ENCODE measurements at regions not wholly inside any gene's neighbourhood (a gene's known extent, or its start where the extent isn't known, plus 50 kb on each side); places are given as distances from the start of the nearest gene placed in this dataset.
"Not testable (repeated sequence)": the region's sequence is repeated elsewhere in the genome, so short reads cannot be mapped to it uniquely, and the experiment has no call there.

DNA sequence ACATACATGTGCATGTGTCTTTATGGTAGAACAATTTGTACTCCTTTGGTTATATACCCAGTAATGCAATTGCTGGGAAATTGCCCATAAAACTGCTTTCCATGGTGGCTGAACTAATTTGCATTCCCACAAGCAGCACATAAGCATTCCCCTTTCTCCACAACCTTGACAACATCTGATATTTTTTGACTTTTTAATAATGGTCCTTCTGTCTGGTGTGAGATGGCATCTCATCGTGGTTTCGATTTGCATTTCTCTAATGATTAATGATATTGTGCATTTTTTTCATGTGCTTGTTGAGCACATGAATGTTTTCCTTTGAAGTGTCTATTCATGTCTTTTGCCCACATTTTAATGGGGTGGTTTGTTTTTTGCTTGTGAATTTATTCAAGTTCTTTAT, 166.0 kb downstream of the TMEM47 start:
- ATAC-seq (no peak), DNase-seq (no peak)
- no peaks in the 10 kb centered on the region for H3K36me3 ChIP-seq
- no peaks in the 10 kb centered on the region for H3K4me1 ChIP-seq
- H3K27me3 ChIP-seq: no peaks in the 10 kb centered on the region
- 84 to 100% methylated on average over 2 of the region's 2 CpGs for WGBS, 2 donors
- H3K4me3 ChIP-seq: no peak overlapping the region
- intact Hi-C loops (cut with DNase I): no loop called here
- no peaks in the 10 kb centered on the region for H3K9me3 ChIP-seq
- no peak overlapping the region for H3K27ac ChIP-seq
- TF ChIP-seq, protein P1, sequence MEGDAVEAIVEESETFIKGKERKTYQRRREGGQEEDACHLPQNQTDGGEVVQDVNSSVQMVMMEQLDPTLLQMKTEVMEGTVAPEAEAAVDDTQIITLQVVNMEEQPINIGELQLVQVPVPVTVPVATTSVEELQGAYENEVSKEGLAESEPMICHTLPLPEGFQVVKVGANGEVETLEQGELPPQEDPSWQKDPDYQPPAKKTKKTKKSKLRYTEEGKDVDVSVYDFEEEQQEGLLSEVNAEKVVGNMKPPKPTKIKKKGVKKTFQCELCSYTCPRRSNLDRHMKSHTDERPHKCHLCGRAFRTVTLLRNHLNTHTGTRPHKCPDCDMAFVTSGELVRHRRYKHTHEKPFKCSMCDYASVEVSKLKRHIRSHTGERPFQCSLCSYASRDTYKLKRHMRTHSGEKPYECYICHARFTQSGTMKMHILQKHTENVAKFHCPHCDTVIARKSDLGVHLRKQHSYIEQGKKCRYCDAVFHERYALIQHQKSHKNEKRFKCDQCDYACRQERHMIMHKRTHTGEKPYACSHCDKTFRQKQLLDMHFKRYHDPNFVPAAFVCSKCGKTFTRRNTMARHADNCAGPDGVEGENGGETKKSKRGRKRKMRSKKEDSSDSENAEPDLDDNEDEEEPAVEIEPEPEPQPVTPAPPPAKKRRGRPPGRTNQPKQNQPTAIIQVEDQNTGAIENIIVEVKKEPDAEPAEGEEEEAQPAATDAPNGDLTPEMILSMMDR (IDR thresholded peaks at IDR 0.05): no peak

DNA sequence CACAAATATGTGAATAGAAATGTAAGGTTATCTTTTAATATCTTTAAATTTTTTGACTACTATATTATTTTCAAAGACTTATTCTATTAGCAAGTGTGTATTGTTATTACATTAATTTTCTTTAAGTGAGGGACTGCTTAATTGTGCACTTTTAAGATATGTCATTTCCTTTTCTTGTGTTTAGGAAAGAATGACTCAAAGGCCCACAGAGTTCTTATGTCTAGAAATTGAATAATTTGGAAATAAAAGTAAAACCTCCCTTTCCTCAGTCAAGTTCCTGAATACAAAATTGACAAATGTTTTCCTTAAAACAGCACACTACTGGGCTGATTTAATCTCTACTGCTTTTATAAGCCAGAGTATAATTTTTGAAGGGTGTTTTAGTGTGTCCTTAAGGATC, 169.7 kb downstream of the TMEM47 start:
- H3K27ac ChIP-seq: no peak overlapping the region
- ATAC-seq (no peak), DNase-seq (no peak)
- TF ChIP-seq, protein P1 (IDR thresholded peaks at IDR 0.05): no peak
- intact Hi-C loops (cut with DNase I): no loop called here
- no peaks in the 10 kb centered on the region for H3K9me3 ChIP-seq
- no peaks in the 10 kb centered on the region for H3K27me3 ChIP-seq
- no peaks in the 10 kb centered on the region for H3K36me3 ChIP-seq
- no peak overlapping the region for H3K4me3 ChIP-seq
- no peaks in the 10 kb centered on the region for H3K4me1 ChIP-seq

DNA sequence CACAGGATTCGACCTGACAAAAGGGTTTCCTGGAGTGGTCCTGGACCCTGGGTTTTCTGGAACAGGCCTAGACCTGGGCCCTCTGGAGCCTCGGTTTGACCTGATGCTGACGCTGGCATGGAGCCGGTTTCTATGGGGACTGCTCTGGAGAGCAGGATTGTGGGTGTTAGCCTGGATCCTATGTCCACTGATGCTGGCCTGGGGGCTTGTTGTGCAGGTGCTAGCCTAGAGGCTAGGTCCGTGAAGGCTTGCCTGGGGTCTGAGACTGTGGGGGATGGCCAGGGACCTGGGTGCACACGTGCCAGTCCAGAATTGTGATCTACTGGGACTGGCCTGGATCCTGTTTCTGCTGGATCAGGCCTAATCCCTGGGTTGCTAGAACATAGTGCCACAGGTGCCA, 173.1 kb downstream of the TMEM47 start:
- intact Hi-C loops (cut with DNase I): no loop called here
- Histone ChIP-seq H3K27me3 (no peaks in the 10 kb centered on the region), H3K27ac (no peak overlapping the region), H3K4me1 (no peaks in the 10 kb centered on the region), H3K9me3 (no peaks in the 10 kb centered on the region), H3K4me3 (no peak overlapping the region), H3K36me3 (no peaks in the 10 kb centered on the region)
- no peak for DNase-seq
- TF ChIP-seq, protein P1 (IDR thresholded peaks at IDR 0.05): no peak
- ATAC-seq: no peak
- 90 to 91% methylated on average over 5 to 6 of the region's 6 CpGs for WGBS, 2 donors

DNA sequence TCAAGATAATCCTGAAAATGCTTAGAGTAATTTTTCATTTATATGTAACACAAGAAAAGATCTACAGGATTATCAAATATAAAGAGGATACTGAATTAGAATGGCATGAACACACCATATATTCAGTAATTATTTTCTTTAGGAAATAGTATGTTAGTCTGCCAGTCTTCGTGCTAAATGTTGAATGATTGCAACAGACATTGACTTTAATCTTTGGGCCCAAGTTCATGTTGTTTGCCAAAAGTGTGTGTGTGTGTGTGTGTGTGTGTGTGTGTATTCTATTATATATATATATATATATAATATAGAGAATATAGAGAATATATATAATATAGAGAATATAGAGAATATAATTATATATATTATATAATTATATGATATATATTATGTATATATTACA, 186.6 kb downstream of the TMEM47 start:
- 83 to 85% methylated on average over 1 of the region's 1 CpG for WGBS, 2 donors
- H3K4me1 ChIP-seq: no peaks in the 10 kb centered on the region
- H3K36me3 ChIP-seq: no peaks in the 10 kb centered on the region
- H3K9me3 ChIP-seq: no peaks in the 10 kb centered on the region
- TF ChIP-seq, protein P1 (IDR thresholded peaks at IDR 0.05): no peak
- no peaks in the 10 kb centered on the region for H3K27me3 ChIP-seq
- intact Hi-C loops (cut with DNase I): no loop called here
- no peak overlapping the region for H3K27ac ChIP-seq
- ATAC-seq (no peak), DNase-seq (no peak)
- H3K4me3 ChIP-seq: no peak overlapping the region

DNA sequence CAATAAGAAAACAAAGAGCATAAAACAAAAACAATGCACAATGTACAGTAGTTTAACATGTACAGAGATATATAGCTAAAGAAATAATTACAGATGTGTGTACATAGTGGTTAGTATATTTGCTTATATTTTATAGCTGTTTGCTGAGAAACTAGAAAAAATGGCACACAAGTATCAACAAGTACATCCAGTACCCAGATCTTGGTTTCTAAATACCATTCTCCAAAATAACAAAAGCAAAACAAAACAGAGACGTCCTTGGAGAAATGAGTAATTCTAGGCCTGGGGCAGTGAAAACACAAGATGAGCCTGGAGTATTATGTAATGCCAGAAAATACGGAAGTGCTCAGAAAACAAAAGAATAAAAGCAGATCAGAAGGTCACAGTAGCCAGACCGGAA, 189.6 kb downstream of the TMEM47 start:
- no peak for ATAC-seq
- 30 to 44% methylated on average over 3 of the region's 3 CpGs for WGBS, 2 donors
- TF ChIP-seq, protein P1 (IDR thresholded peaks at IDR 0.05): no peak
- no peak for DNase-seq
- intact Hi-C loops (cut with DNase I): no loop called here
- no peak overlapping the region for H3K4me3 ChIP-seq
- H3K4me1 ChIP-seq: no peaks in the 10 kb centered on the region
- no peaks in the 10 kb centered on the region for H3K27me3 ChIP-seq
- no peaks in the 10 kb centered on the region for H3K36me3 ChIP-seq
- H3K27ac ChIP-seq: no peak overlapping the region
- H3K9me3 ChIP-seq: no peaks in the 10 kb centered on the region

DNA sequence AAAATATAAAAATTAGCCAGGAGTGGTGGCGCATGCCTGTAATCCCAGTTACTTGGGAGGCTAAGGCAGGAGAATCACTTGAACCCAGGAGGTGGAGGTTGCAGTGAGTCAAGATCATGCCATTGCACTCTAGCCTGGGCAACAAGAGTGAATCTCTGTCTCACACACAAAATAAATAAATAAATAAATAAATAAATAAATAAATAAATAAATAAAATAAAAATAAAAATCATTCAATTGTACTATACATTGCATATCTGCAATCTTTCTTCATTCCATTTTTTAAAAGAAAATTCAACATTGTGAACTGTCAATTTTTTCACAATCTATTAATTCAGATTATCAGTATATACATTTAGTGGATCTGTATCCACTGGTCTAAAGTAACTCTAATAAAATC, 193.9 kb downstream of the TMEM47 start:
- H3K9me3 ChIP-seq; H3K36me3 ChIP-seq; H3K27me3 ChIP-seq; ATAC-seq; H3K4me1 ChIP-seq; DNase-seq; H3K4me3 ChIP-seq; intact Hi-C loops (cut with DNase I); H3K27ac ChIP-seq: not testable (repeated sequence)
- WGBS, 2 donors: 95 to 100% methylated on average over 1 of the region's 1 CpG

DNA sequence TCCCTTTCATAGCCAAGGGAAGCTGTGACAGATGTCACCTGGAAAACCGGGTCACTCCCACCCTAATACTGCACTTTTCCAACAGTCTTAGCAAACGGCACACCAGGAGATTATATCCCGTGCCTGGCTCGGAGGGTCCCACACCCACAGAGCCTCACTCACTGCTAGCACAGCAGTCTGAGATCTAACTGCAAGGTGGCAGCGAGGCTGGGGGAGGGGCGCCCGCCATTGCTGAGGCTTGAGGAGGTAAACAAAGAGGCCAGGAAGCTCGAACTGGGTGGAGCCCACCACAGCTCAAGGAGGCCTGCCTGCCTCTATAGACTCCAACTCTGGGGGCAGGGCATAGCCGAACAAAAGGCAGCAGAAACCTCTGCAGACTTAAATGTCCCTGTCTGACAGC, 199.2 kb downstream of the TMEM47 start:
- H3K36me3 ChIP-seq; H3K4me1 ChIP-seq; intact Hi-C loops (cut with DNase I); H3K27ac ChIP-seq; H3K27me3 ChIP-seq; DNase-seq; H3K4me3 ChIP-seq; ATAC-seq: not testable (repeated sequence)
- H3K9me3 ChIP-seq: peaks cover 0 to 22% (median 0%) of the 10 kb centered on the region in 11 donors
- WGBS, 2 donors: 90 to 95% methylated on average over 6 to 9 of the region's 9 CpGs

Data from heart right ventricle (tissue), 16 donors.